SKM-1 treated with dmso at 0.1 percent for 144 hours (cell line): ENCODE measurements at regions not wholly inside any gene's neighbourhood (a gene's known extent, or its start where the extent isn't known, plus 50 kb on each side); places are given as distances from the start of the nearest gene placed in this dataset.

Source experiments
- DNase-seq: peaks from one replicate; lab custom pipeline; 2025; ENCODE audit not compliant: unreplicated experiment; lab: John Stamatoyannopoulos, UW

- DNase-seq: no peak
Observed at GRCh38 chr2:111219285-111219684, 98.6 kb downstream of the BCL2L11 start.

- no peak for DNase-seq
Observed at GRCh38 chr2:111219734-111220505, 99.2 kb downstream of the BCL2L11 start.

- DNase-seq: no peak
Observed at GRCh38 chr2:111220962-111221361, 100.2 kb downstream of the BCL2L11 start.

GRCh38 chr2:111221701-111222100 lies 101.0 kb downstream of the BCL2L11 start:
- DNase-seq: no peak

GRCh38 chr2:111222204-111222866 lies 101.6 kb downstream of the BCL2L11 start:
- DNase-seq: no peak

- no peak for DNase-seq
Observed at GRCh38 chr2:111225856-111226255, 105.1 kb downstream of the BCL2L11 start.

- no peak for DNase-seq
Observed at GRCh38 chr2:111226876-111227700, 106.4 kb downstream of the BCL2L11 start.

- no peak for DNase-seq
Observed at GRCh38 chr2:111227716-111228141, 107.0 kb downstream of the BCL2L11 start.

- no peak for DNase-seq
Observed at GRCh38 chr2:111231532-111232252, 111.0 kb downstream of the BCL2L11 start.

- DNase-seq: no peak
Observed at GRCh38 chr2:111235192-111236015, 114.7 kb downstream of the BCL2L11 start.

GRCh38 chr2:111236025-111236424 lies 115.3 kb downstream of the BCL2L11 start:
- no peak for DNase-seq

- DNase-seq: peak; percentile 42
Observed at GRCh38 chr2:111238296-111238695, 117.6 kb downstream of the BCL2L11 start.

GRCh38 chr2:111239107-111239506 lies 118.4 kb downstream of the BCL2L11 start:
- DNase-seq: no peak

GRCh38 chr2:111239581-111240249 lies 119.0 kb downstream of the BCL2L11 start:
- no peak for DNase-seq

- DNase-seq: no peak
Observed at GRCh38 chr2:111243295-111243694, 122.6 kb downstream of the BCL2L11 start.

GRCh38 chr2:111244864-111245263 lies 124.2 kb downstream of the BCL2L11 start:
- DNase-seq: no peak

- no peak for DNase-seq
Observed at GRCh38 chr2:111246620-111247061, 125.9 kb downstream of the BCL2L11 start.

GRCh38 chr2:111247491-111247890 lies 126.8 kb downstream of the BCL2L11 start:
- DNase-seq: no peak

GRCh38 chr2:111249806-111250205 lies 129.1 kb downstream of the BCL2L11 start:
- DNase-seq: no peak
